ENCODE measurements at regions not wholly inside any gene's neighbourhood (a gene's known extent, or its start where the extent isn't known, plus 50 kb on each side); places are given as distances from the start of the nearest gene placed in this dataset.

- no TSS peak for BruUV-seq (replicated peaks)
- Histone ChIP-seq H3K9ac (ENCODE audit: insufficient read depth, low read depth, low read length) (no peak overlapping the region), H3K9me3 (ENCODE audit: low read length) (peaks cover 78% of the 10 kb centered on the region), H3K36me3 (replicated peaks in 1 of 2; ENCODE audit: control insufficient read depth in 1 of 2, insufficient read depth in 2 of 2, low read length in 2 of 2) (no peaks in the 10 kb centered on the region), H3K4me1 (ENCODE audit: insufficient read depth, low read length) (no peaks in the 10 kb centered on the region), H3K79me2 (ENCODE audit: insufficient read depth, low read length) (no peaks in the 10 kb centered on the region), H3K27me3 (ENCODE audit: control insufficient read depth in 1 of 2, insufficient read depth in 2 of 2, low read length in 2 of 2) (no peaks in the 10 kb centered on the region), H3K4me2 (ENCODE audit: low read depth, low read length) (no peak overlapping the region), H2AFZ (ENCODE audit: low read length) (no peak overlapping the region), H3K4me3 (replicated peaks in 1 of 3; ENCODE audit: insufficient read depth in 1 of 3, low read depth in 2 of 3, low read length in 3 of 3) (no peak overlapping the region; a peak in 1 of 6 replicates), H4K20me1 (ENCODE audit: insufficient read depth, low read length) (no peaks in the 10 kb centered on the region), H3K27ac (ENCODE audit: extremely low read length, insufficient read depth, low read length) (no peak overlapping the region)
- intact Hi-C loops (cut with micrococcal nuclease; ENCODE audit: unreplicated experiment), result no loop called here
- FAIRE-seq (no peak), DNase-seq (ENCODE audit: low spot score) (no peak), ATAC-seq (no peak)
- 0% methylated on average over 2 of the region's 2 CpGs for WGBS (ENCODE audit: low lambda C conversion rate)
- in situ Hi-C loops (cut with HindIII; ENCODE audit: extremely low pct_ligation_motif_present, low pct_unique_long_range_greater_than_20kb), result no loop called here
- POLR2A ChIA-PET, result no interaction called here
- CTCF ChIA-PET (ENCODE audit: low intra/inter-chr PET ratio, low total read pairs), result no interaction called here
- TF ChIP-seq THRA (CRISPR knock-in tag; IDR thresholded peaks at IDR 0.05; ENCODE audit: borderline replicate concordance) (no peak), TOPORS (CRISPR knock-in tag; IDR thresholded peaks at IDR 0.05) (no peak), NR3C1 (CRISPR knock-in tag; IDR thresholded peaks at IDR 0.05) (no peak), ZNF709 (CRISPR knock-in tag; IDR thresholded peaks at IDR 0.05) (no peak), ZBTB39 (CRISPR knock-in tag; IDR thresholded peaks at IDR 0.05) (no peak)
- TF ChIP-seq, protein P1, sequence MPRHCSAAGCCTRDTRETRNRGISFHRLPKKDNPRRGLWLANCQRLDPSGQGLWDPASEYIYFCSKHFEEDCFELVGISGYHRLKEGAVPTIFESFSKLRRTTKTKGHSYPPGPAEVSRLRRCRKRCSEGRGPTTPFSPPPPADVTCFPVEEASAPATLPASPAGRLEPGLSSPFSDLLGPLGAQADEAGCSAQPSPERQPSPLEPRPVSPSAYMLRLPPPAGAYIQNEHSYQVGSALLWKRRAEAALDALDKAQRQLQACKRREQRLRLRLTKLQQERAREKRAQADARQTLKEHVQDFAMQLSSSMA (CRISPR knock-in tag; IDR thresholded peaks at IDR 0.05), result no peak
- TF ChIP-seq, protein P2, sequence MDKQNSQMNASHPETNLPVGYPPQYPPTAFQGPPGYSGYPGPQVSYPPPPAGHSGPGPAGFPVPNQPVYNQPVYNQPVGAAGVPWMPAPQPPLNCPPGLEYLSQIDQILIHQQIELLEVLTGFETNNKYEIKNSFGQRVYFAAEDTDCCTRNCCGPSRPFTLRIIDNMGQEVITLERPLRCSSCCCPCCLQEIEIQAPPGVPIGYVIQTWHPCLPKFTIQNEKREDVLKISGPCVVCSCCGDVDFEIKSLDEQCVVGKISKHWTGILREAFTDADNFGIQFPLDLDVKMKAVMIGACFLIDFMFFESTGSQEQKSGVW (CRISPR knock-in tag; IDR thresholded peaks at IDR 0.05; ENCODE audit: borderline replicate concordance), result no peak
- TF ChIP-seq, protein P3, sequence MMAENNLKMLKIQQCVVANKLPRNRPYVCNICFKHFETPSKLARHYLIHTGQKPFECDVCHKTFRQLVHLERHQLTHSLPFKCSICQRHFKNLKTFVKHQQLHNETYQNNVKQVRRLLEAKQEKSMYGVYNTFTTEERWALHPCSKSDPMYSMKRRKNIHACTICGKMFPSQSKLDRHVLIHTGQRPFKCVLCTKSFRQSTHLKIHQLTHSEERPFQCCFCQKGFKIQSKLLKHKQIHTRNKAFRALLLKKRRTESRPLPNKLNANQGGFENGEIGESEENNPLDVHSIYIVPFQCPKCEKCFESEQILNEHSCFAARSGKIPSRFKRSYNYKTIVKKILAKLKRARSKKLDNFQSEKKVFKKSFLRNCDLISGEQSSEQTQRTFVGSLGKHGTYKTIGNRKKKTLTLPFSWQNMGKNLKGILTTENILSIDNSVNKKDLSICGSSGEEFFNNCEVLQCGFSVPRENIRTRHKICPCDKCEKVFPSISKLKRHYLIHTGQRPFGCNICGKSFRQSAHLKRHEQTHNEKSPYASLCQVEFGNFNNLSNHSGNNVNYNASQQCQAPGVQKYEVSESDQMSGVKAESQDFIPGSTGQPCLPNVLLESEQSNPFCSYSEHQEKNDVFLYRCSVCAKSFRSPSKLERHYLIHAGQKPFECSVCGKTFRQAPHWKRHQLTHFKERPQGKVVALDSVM (CRISPR knock-in tag; IDR thresholded peaks at IDR 0.05), result no peak
Measured at GRCh38 chr14:41490323-41490722, 116.4 kb upstream of the LRFN5 start.

Measured in HepG2 (cell line).